Mesendoderm (in vitro differentiated cells): ENCODE measurements at regions not wholly inside any gene's neighbourhood (a gene's known extent, or its start where the extent isn't known, plus 50 kb on each side); places are given as distances from the start of the nearest gene placed in this dataset.
"Not testable (repeated sequence)": the region's sequence is repeated elsewhere in the genome, so short reads cannot be mapped to it uniquely, and the experiment has no call there.

ENCODE experiments used
- DNase-seq: peaks from one replicate; pipeline ENCODE4 v3.0.0; 2013
- H2AK5ac ChIP-seq: 2 replicates; pipeline ENCODE4 v1.6.1; 2013; ENCODE audit warnings: low read length, inconsistent platforms
- H2BK120ac ChIP-seq: 2 replicates; pipeline ENCODE4 v1.6.1; 2013; ENCODE audit warnings: low read depth, mild to moderate bottlenecking, low read length, moderate library complexity, mixed read lengths
- H2BK15ac ChIP-seq: replicated peaks from 2 replicates; pipeline ENCODE4 v1.6.1; 2013; ENCODE audit warnings: low read depth, mild to moderate bottlenecking, moderate library complexity
- H2BK5ac ChIP-seq: 2 replicates; pipeline ENCODE4 v1.6.1; 2013; ENCODE audit warnings: low read length, inconsistent platforms
- H3K18ac ChIP-seq: 2 replicates; pipeline ENCODE4 v1.6.1; 2013; ENCODE audit warnings: mild to moderate bottlenecking, low read length, mixed read lengths
- H3K23ac ChIP-seq: one replicate; pipeline ENCODE4 v1.6.1; 2013; ENCODE audit warnings: low read length
- H3K27ac ChIP-seq: 2 replicates; pipeline ENCODE4 v1.5.1; 2013; ENCODE audit warnings: low read depth, mild to moderate bottlenecking, inconsistent platforms, low read length, moderate library complexity
- H3K27me3 ChIP-seq: 2 replicates; pipeline ENCODE4 v1.6.1; 2013; ENCODE audit warnings: low read length, control low read depth, mild to moderate bottlenecking, inconsistent platforms; ENCODE audit not compliant: insufficient read depth, poor library complexity
- H3K36me3 ChIP-seq: 2 replicates; pipeline ENCODE4 v1.6.1; 2013; ENCODE audit warnings: low read length, inconsistent platforms; ENCODE audit not compliant: control insufficient read depth, insufficient read depth
- H3K4ac ChIP-seq: one replicate; pipeline ENCODE4 v1.6.1; 2013; ENCODE audit warnings: low read depth, mild to moderate bottlenecking, low read length, moderate library complexity
- H3K4me1 ChIP-seq: 2 replicates; pipeline ENCODE4 v1.6.1; 2013; ENCODE audit warnings: low read depth, low read length, inconsistent platforms; ENCODE audit not compliant: control insufficient read depth
- H3K4me2 ChIP-seq: 2 replicates; pipeline ENCODE4 v1.6.1; 2013; ENCODE audit warnings: low read length
- H3K4me3 ChIP-seq: 2 replicates; pipeline ENCODE4 v1.5.1; 2013; ENCODE audit warnings: mild to moderate bottlenecking, low read length
- H3K56ac ChIP-seq: one replicate; pipeline ENCODE4 v1.6.1; 2013; ENCODE audit warnings: low read length
- H3K79me1 ChIP-seq: 2 replicates; pipeline ENCODE4 v1.6.1; 2013; ENCODE audit warnings: low read length, inconsistent platforms
- H3K79me2 ChIP-seq: 2 replicates; pipeline ENCODE4 v1.6.1; 2013; ENCODE audit warnings: mild to moderate bottlenecking, low read length; ENCODE audit not compliant: control insufficient read depth, insufficient read depth
- H3K9ac ChIP-seq: 2 replicates; pipeline ENCODE4 v1.6.1; 2013; ENCODE audit warnings: low read length, inconsistent platforms
- H4K5ac ChIP-seq: one replicate; pipeline ENCODE4 v1.6.1; 2013; ENCODE audit warnings: low read length
- H4K8ac ChIP-seq: one replicate; pipeline ENCODE4 v1.6.1; 2013; ENCODE audit warnings: low read depth, mild to moderate bottlenecking, control low read depth, low read length, moderate library complexity
- WGBS: extraction: QIAGEN DNeasy Blood & Tissue Kit; methylation state at CpG from one replicate; pipeline ENCODE4 v1.1.7; 2013; ENCODE audit warnings: low lambda C conversion rate, missing lambda C conversion rate; ENCODE audit not compliant: insufficient coverage; ENCODE audit errors: extremely low coverage; 5-methylcytosine and 5-hydroxymethylcytosine counted together

DNA sequence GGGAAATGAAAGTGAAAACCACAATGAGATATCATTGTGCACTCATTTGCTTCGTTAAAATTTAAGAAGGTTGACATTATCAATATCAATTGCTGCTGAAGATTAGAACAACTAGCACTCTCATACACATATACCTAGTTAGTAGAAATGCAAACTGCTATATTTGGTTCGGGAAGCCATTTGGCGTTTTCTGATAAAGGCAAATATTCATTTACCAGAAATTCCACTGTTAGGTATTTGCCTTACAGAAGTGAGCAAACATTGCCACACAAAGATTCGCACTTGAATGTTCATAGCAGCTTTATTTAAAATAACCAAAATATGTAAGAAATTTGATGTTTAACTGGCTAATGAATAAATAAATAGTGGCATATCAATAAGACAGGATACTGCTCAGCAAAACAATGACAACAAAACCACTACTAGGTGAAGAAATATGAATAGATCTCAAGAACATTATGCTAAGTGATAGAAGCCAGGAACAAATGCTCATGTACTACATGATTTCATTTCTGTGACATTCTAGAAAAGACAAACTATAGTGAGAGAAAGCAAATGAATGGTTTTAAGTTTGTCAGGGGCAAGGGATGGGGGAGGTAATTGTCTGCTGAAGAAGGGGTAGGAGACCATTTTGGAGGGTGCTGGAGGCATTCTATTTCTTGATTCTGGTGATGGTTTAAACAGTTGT lies 387.8 kb downstream of the PTH2R start:
- Histone ChIP-seq H3K4ac (no peak overlapping the region), H2BK5ac (no peak overlapping the region), H3K4me1 (no peaks in the 10 kb centered on the region), H2AK5ac (no peak overlapping the region), H3K9ac (no peak overlapping the region), H3K36me3 (no peaks in the 10 kb centered on the region), H3K56ac (no peak overlapping the region), H3K27me3 (no peaks in the 10 kb centered on the region), H4K8ac (no peak overlapping the region), H4K5ac (no peak overlapping the region), H3K27ac (no peak overlapping the region), H3K18ac (no peak overlapping the region), H2BK15ac (no peak overlapping the region), H2BK120ac (no peak overlapping the region), H3K4me2 (no peak overlapping the region), H3K79me2 (no peaks in the 10 kb centered on the region), H3K23ac (no peak overlapping the region), H3K4me3 (no peak overlapping the region), H3K79me1 (no peaks in the 10 kb centered on the region)
- DNase-seq: no peak
- no CpG with 5 or more reads among the region's 4 CpGs for WGBS

DNA sequence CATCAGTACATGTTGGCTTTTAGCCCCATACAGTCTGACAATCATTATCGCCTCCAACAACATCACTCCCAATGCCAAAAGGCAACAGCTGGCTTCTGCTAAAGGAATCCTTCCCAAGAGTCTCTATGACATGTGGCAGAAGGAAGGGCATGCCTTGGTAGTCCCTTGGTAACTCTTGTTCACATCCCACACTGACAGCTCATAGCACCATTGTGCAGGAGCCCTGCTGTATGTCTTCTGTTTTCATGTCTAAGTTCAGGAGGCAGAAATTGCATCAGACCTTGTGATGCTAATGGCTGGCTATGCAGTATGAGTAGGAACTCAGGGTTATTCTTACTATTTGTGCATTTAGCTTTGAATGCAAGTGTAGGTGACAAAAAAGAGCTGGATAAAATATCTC lies 392.1 kb downstream of the PTH2R start:
- H3K27ac ChIP-seq: no peak overlapping the region
- no peak overlapping the region for H3K23ac ChIP-seq
- no peak overlapping the region for H2BK120ac ChIP-seq

DNA sequence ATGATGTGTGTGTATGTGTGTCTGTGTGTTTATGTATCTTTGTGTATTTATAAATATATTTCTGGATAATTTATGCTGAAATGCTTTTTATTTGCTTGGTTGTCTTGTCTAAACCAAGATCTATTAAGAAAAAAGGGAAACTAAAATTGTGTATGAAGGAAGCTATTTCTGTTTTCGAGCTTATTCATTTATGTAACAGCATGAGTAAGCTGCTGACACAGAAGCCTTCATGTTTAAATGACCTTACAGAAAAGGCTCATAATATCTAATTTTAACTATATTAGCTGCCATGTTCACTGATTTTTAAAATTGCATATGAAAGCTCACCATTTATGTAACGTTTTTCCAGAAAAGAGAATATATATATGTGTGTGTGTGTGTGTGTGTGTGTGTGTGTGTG lies 392.8 kb downstream of the PTH2R start:
- H3K4ac ChIP-seq: no peak overlapping the region
- no peak overlapping the region for H4K8ac ChIP-seq
- no peak overlapping the region for H2AK5ac ChIP-seq
- H2BK5ac ChIP-seq: no peak overlapping the region
- H3K18ac ChIP-seq: no peak overlapping the region
- H2BK120ac ChIP-seq: no peak overlapping the region
- no peaks in the 10 kb centered on the region for H3K4me1 ChIP-seq
- H3K79me2 ChIP-seq: no peaks in the 10 kb centered on the region
- H3K9ac ChIP-seq: no peak overlapping the region
- H3K27ac ChIP-seq: no peak overlapping the region
- no peak overlapping the region for H4K5ac ChIP-seq
- H3K56ac ChIP-seq: no peak overlapping the region
- H3K4me3 ChIP-seq: no peak overlapping the region
- H2BK15ac ChIP-seq: no peak overlapping the region
- DNase-seq: no peak
- H3K23ac ChIP-seq: no peak overlapping the region
- no peaks in the 10 kb centered on the region for H3K36me3 ChIP-seq
- no CpG with 5 or more reads among the region's 2 CpGs for WGBS
- no peak overlapping the region for H3K4me2 ChIP-seq
- no peaks in the 10 kb centered on the region for H3K27me3 ChIP-seq
- H3K79me1 ChIP-seq: no peaks in the 10 kb centered on the region

More for the DNA sequence above, 392.1 kb downstream of the PTH2R start:
- no peaks in the 10 kb centered on the region for H3K79me2 ChIP-seq
- no peaks in the 10 kb centered on the region for H3K79me1 ChIP-seq
- no peak overlapping the region for H3K4ac ChIP-seq
- no peak overlapping the region for H3K9ac ChIP-seq
- no peak overlapping the region for H4K8ac ChIP-seq
- no peak overlapping the region for H4K5ac ChIP-seq
- no peak overlapping the region for H3K4me2 ChIP-seq
- H3K4me3 ChIP-seq: no peak overlapping the region
- WGBS: no CpG with 5 or more reads among the region's 1 CpG
- no peak overlapping the region for H2BK5ac ChIP-seq
- H3K56ac ChIP-seq: no peak overlapping the region
- H3K4me1 ChIP-seq: no peaks in the 10 kb centered on the region
- no peak overlapping the region for H2AK5ac ChIP-seq
- H3K27me3 ChIP-seq: no peaks in the 10 kb centered on the region
- DNase-seq: no peak
- no peaks in the 10 kb centered on the region for H3K36me3 ChIP-seq
- no peak overlapping the region for H3K18ac ChIP-seq
- no peak overlapping the region for H2BK15ac ChIP-seq

DNA sequence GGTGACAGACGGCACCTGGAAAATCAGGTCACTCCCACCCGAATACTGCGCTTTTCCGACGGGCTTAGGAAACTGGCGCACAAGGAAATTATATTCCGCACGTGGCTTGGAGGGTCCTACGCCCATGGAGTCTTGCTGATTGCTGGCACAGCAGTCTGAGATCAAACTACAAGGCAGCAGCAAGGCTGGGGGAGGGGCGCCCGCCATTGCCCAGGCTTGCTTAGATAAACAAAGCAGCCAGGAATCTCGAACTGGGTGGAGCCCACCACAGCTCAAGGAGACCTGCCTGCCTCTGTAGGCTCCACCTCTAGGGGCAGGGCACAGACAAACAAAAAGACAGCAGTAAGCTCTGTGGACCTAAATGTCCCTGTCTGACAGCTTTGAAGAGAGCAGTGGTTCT lies 394.3 kb downstream of the PTH2R start:
- not testable (repeated sequence) for H3K4me1 ChIP-seq

DNA sequence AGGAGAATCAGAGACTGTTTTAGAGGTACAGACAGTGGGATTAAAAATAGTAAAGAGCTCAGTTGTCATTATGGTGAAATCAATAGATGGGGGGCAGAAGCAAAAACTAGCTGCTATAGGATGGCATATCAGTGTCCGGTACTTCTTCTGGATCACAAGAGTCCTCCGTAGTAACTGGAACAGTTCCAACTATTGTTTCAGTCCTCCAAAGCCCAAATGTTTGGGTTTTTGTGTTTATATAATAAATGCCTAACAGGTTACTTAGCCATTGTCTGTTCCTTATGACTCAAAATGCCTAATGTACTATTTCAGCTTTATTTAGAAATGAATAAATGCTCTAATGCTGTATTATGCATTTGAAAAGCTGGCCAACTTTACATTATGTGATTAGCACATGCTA lies 401.2 kb downstream of the PTH2R start:
- Histone ChIP-seq H4K5ac (no peak overlapping the region), H2BK15ac (no peak overlapping the region), H3K18ac (no peak overlapping the region), H3K36me3 (no peaks in the 10 kb centered on the region), H2BK5ac (no peak overlapping the region), H3K4me2 (no peak overlapping the region), H3K79me1 (no peaks in the 10 kb centered on the region), H3K4me3 (no peak overlapping the region), H3K79me2 (no peaks in the 10 kb centered on the region), H3K4ac (no peak overlapping the region), H3K56ac (no peak overlapping the region), H2AK5ac (no peak overlapping the region), H3K27me3 (no peaks in the 10 kb centered on the region), H3K27ac (no peak overlapping the region), H3K9ac (no peak overlapping the region), H3K23ac (no peak overlapping the region), H3K4me1 (no peaks in the 10 kb centered on the region), H2BK120ac (no peak overlapping the region), H4K8ac (no peak overlapping the region)
- DNase-seq: no peak
- WGBS: no CpG with 5 or more reads among the region's 2 CpGs

More for the DNA sequence above, 394.3 kb downstream of the PTH2R start:
- DNase-seq, H3K27ac ChIP-seq, H3K4ac ChIP-seq, H2BK15ac ChIP-seq, H3K18ac ChIP-seq, H3K36me3 ChIP-seq, H2BK5ac ChIP-seq, H3K9ac ChIP-seq, H3K79me1 ChIP-seq, H3K23ac ChIP-seq, H4K8ac ChIP-seq, H2BK120ac ChIP-seq, H3K56ac ChIP-seq, H2AK5ac ChIP-seq, H3K27me3 ChIP-seq, H3K79me2 ChIP-seq, H4K5ac ChIP-seq, H3K4me2 ChIP-seq, H3K4me3 ChIP-seq: not testable (repeated sequence)
- WGBS: no CpG with 5 or more reads among the region's 12 CpGs

DNA sequence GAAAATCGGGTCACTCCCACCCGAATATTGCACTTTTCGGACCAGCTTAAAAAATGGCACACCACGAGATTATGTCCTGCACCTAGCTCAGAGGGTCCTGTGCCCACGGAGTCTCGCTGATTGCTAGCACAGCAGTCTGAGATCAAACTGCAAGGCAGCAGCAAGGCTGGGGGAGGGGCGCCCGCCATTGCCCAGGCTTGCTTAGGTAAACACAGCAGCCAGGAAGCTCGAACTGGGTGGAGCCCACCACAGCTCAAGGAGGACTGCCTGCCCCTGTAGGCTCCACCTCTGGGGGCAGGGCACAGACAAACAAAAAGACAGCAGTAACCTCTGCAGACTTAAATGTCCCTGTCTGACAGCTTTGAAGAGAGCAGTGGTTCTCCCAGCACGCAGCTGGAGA lies 405.3 kb downstream of the PTH2R start:
- H3K36me3 ChIP-seq, H3K4me2 ChIP-seq, H3K27ac ChIP-seq, H3K56ac ChIP-seq, H3K79me1 ChIP-seq, H2BK5ac ChIP-seq, H2AK5ac ChIP-seq, H3K4me1 ChIP-seq, H3K9ac ChIP-seq, H3K18ac ChIP-seq, H3K4ac ChIP-seq, H3K23ac ChIP-seq, H3K79me2 ChIP-seq, H4K5ac ChIP-seq, H3K4me3 ChIP-seq, DNase-seq, H3K27me3 ChIP-seq, H2BK15ac ChIP-seq, H4K8ac ChIP-seq, H2BK120ac ChIP-seq: not testable (repeated sequence)
- no CpG with 5 or more reads among the region's 10 CpGs for WGBS
